ENCODE measurements at regions not wholly inside any gene's neighbourhood (a gene's known extent, or its start where the extent isn't known, plus 50 kb on each side); places are given as distances from the start of the nearest gene placed in this dataset.

DNA sequence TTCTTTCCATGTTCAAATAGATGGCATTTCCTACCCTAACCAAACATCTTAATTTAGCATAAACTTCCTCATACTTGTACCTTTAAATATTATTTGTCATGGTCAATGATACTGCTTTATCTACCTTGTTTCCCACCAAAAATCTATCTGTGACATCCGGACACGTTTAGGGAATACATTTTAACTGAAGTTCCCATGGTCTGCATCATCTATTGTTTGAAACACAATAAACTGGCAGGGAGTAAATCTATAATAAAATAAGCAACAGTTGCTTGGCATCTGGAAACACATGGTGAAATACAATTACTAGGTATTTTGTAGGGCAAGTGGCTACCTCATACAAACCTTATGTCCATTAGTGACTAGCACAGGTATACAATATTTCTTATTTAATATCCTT lies 289.1 kb downstream of the GJA1 start:
- no peaks in the 10 kb centered on the region for H3K4me1 Mint-ChIP-seq
- no peaks in the 10 kb centered on the region for H3K9me3 ChIP-seq (ENCODE audit: control insufficient read depth, insufficient read depth, low read length)
- TF ChIP-seq, protein P1, sequence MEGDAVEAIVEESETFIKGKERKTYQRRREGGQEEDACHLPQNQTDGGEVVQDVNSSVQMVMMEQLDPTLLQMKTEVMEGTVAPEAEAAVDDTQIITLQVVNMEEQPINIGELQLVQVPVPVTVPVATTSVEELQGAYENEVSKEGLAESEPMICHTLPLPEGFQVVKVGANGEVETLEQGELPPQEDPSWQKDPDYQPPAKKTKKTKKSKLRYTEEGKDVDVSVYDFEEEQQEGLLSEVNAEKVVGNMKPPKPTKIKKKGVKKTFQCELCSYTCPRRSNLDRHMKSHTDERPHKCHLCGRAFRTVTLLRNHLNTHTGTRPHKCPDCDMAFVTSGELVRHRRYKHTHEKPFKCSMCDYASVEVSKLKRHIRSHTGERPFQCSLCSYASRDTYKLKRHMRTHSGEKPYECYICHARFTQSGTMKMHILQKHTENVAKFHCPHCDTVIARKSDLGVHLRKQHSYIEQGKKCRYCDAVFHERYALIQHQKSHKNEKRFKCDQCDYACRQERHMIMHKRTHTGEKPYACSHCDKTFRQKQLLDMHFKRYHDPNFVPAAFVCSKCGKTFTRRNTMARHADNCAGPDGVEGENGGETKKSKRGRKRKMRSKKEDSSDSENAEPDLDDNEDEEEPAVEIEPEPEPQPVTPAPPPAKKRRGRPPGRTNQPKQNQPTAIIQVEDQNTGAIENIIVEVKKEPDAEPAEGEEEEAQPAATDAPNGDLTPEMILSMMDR (IDR thresholded peaks at IDR 0.05) = no peak
- H3K27me3 ChIP-seq (ENCODE audit: control insufficient read depth, insufficient read depth, low read length) = no peaks in the 10 kb centered on the region
- no peaks in the 10 kb centered on the region for H3K36me3 Mint-ChIP-seq
- no peaks in the 10 kb centered on the region for H3K27me3 Mint-ChIP-seq (ENCODE audit: low read depth in 2 of 2)
- ATAC-seq (no peak), DNase-seq (no peak)
- intact Hi-C loops (cut with micrococcal nuclease) = no loop called here
- H3K4me3 ChIP-seq (ENCODE audit: low read length) = no peak overlapping the region
- H3K27ac ChIP-seq (ENCODE audit: low read length) = no peak overlapping the region
- peaks cover 5 to 10% of the 10 kb centered on the region in 2 donors for H3K9me3 Mint-ChIP-seq
- 81% methylated on average over 2 of the region's 2 CpGs for WGBS (ENCODE audit: insufficient coverage)
- no peaks in the 10 kb centered on the region for H3K4me1 ChIP-seq (ENCODE audit: control insufficient read depth, insufficient read depth, low read length)
- H3K4me3 Mint-ChIP-seq = no peak overlapping the region
- no peaks in the 10 kb centered on the region for H3K36me3 ChIP-seq (ENCODE audit: control insufficient read depth, insufficient read depth, low read length)
- H3K27ac Mint-ChIP-seq = no peak overlapping the region

DNA sequence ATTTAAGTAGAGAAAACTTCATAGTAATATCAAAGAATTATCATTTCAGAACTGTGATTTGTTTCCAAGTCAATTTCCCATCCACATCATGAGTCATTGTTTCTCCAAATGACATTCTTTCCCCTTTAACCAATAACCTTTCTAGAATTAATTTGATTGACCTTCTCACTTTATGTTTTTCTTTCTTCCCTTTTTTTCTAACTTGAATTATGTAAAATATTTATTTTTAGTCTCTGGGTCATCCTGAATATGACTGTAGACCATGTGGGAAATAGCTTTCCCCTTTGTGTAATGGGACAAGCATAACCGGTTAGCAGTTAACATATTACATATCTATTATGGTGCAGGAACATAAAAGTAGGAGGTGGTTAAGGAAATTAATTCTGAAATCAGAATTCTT lies 291.1 kb downstream of the GJA1 start:
- Histone ChIP-seq H3K4me3 (ENCODE audit: low read length) (no peak overlapping the region), H3K27me3 (ENCODE audit: control insufficient read depth, insufficient read depth, low read length) (no peaks in the 10 kb centered on the region), H3K9me3 (ENCODE audit: control insufficient read depth, insufficient read depth, low read length) (peaks cover 4% of the 10 kb centered on the region), H3K27ac (ENCODE audit: low read length) (no peak overlapping the region), H3K4me1 (ENCODE audit: control insufficient read depth, insufficient read depth, low read length) (no peaks in the 10 kb centered on the region), H3K36me3 (ENCODE audit: control insufficient read depth, insufficient read depth, low read length) (no peaks in the 10 kb centered on the region)
- intact Hi-C loops (cut with micrococcal nuclease) = no loop called here
- Mint-ChIP-seq H3K27ac (no peak overlapping the region), H3K36me3 (no peaks in the 10 kb centered on the region), H3K27me3 (ENCODE audit: low read depth in 2 of 2) (no peaks in the 10 kb centered on the region), H3K4me3 (no peak overlapping the region), H3K4me1 (no peaks in the 10 kb centered on the region), H3K9me3 (peaks cover 6 to 7% of the 10 kb centered on the region in 2 donors)
- TF ChIP-seq, protein P1 (IDR thresholded peaks at IDR 0.05) = no peak
- no peak for ATAC-seq
- no peak for DNase-seq
- WGBS (ENCODE audit: insufficient coverage) = no CpG with 5 or more reads among the region's 1 CpG

DNA sequence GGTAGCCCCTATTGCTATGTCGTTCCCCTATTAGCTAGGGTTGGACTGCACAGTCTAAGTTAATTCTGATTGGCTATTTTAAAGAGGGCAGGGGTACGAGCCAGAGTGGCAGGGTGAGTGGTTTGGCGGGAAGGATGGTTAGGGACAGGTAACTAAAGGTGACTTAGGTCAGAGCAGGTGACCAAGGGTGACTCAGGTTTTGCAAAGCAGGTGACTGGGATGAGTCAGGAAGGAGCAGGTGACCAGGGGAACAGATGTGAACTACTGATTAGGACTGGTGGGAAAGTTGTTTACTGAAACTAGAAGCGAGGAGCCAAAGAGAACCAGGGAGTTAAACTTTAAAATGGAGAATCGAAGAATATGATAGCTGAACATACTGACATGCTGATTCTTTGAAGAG lies 295.2 kb downstream of the GJA1 start:
- Histone ChIP-seq H3K9me3 (ENCODE audit: control insufficient read depth, insufficient read depth, low read length) (peaks cover 4% of the 10 kb centered on the region), H3K4me3 (ENCODE audit: low read length) (no peak overlapping the region), H3K27me3 (ENCODE audit: control insufficient read depth, insufficient read depth, low read length) (no peaks in the 10 kb centered on the region), H3K4me1 (ENCODE audit: control insufficient read depth, insufficient read depth, low read length) (no peaks in the 10 kb centered on the region), H3K36me3 (ENCODE audit: control insufficient read depth, insufficient read depth, low read length) (no peaks in the 10 kb centered on the region), H3K27ac (ENCODE audit: low read length) (no peak overlapping the region)
- no peak overlapping the region for H3K4me3 Mint-ChIP-seq
- H3K27ac Mint-ChIP-seq = no peak overlapping the region
- TF ChIP-seq, protein P1 (IDR thresholded peaks at IDR 0.05) = no peak
- H3K4me1 Mint-ChIP-seq = no peaks in the 10 kb centered on the region
- peaks cover 3% of the 10 kb centered on the region in 2 donors for H3K9me3 Mint-ChIP-seq
- intact Hi-C loops (cut with micrococcal nuclease) = no loop called here
- DNase-seq (no peak), ATAC-seq (no peak)
- 91% methylated on average over 5 of the region's 5 CpGs for WGBS (ENCODE audit: insufficient coverage)
- H3K36me3 Mint-ChIP-seq = no peaks in the 10 kb centered on the region
- H3K27me3 Mint-ChIP-seq (ENCODE audit: low read depth in 2 of 2) = no peaks in the 10 kb centered on the region

DNA sequence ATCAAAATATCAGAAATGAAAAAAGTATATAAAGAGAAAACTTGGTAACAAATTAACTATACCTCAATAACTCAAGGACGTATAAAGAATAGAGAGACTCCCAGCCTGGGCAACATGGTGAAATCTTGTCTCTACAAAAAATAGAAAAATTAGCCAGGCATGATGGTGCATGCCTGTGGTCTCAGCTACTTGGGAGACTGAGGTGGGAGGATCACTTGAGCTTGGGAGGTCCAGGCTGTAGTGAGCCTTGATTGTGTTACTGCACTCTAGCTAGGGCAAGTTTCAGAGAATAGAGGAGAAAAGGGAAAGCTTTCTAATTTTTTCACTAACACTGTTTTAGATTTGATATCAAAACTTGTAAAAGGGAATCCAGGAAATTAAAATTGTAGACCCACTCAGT lies 295.9 kb downstream of the GJA1 start:
- H3K27me3 ChIP-seq (ENCODE audit: control insufficient read depth, insufficient read depth, low read length) = no peaks in the 10 kb centered on the region
- no peak overlapping the region for H3K27ac Mint-ChIP-seq
- H3K27ac ChIP-seq (ENCODE audit: low read length) = no peak overlapping the region
- intact Hi-C loops (cut with micrococcal nuclease) = no loop called here
- 90% methylated on average over 1 of the region's 1 CpG for WGBS (ENCODE audit: insufficient coverage)
- H3K4me3 Mint-ChIP-seq = no peak overlapping the region
- no peaks in the 10 kb centered on the region for H3K27me3 Mint-ChIP-seq (ENCODE audit: low read depth in 2 of 2)
- peaks cover 4% of the 10 kb centered on the region for H3K9me3 ChIP-seq (ENCODE audit: control insufficient read depth, insufficient read depth, low read length)
- peaks cover 3% of the 10 kb centered on the region in 2 donors for H3K9me3 Mint-ChIP-seq
- H3K36me3 ChIP-seq (ENCODE audit: control insufficient read depth, insufficient read depth, low read length) = no peaks in the 10 kb centered on the region
- no peak for ATAC-seq
- no peaks in the 10 kb centered on the region for H3K36me3 Mint-ChIP-seq
- no peaks in the 10 kb centered on the region for H3K4me1 ChIP-seq (ENCODE audit: control insufficient read depth, insufficient read depth, low read length)
- DNase-seq = no peak
- no peak overlapping the region for H3K4me3 ChIP-seq (ENCODE audit: low read length)
- H3K4me1 Mint-ChIP-seq = no peaks in the 10 kb centered on the region
- TF ChIP-seq, protein P1 (IDR thresholded peaks at IDR 0.05) = no peak
